Mesenchymal stem cell (in vitro differentiated cells and primary cell): ENCODE measurements at regions not wholly inside any gene's neighbourhood (a gene's known extent, or its start where the extent isn't known, plus 50 kb on each side); places are given as distances from the start of the nearest gene placed in this dataset.

Experiments
- DNase-seq: peaks from one replicate; pipeline ENCODE4 v3.0.0-alpha.2; 2013
- H2AFZ ChIP-seq: one replicate; pipeline ENCODE4 v1.6.1; 2013; ENCODE audit warnings: low read depth, mild to moderate bottlenecking, control low read depth, inconsistent platforms, low read length, moderate library complexity
- H2AK5ac ChIP-seq: 2 replicates; pipeline ENCODE4 v1.6.1; 2013; ENCODE audit warnings: low read length, moderate library complexity, mild to moderate bottlenecking, inconsistent platforms; ENCODE audit not compliant: severe bottlenecking
- H2BK120ac ChIP-seq: one replicate; pipeline ENCODE4 v1.6.1; 2013; ENCODE audit warnings: low read depth, mild to moderate bottlenecking, inconsistent platforms, low read length, moderate library complexity
- H2BK12ac ChIP-seq, 2 experiments: one replicate each; pipeline ENCODE4 v1.6.1; 2013; ENCODE audit warnings: inconsistent platforms in 2 of 2, low read length in 2 of 2, mild to moderate bottlenecking in 2 of 2, moderate library complexity in 2 of 2, control low read depth in 1 of 2
- H2BK15ac ChIP-seq: one replicate; pipeline ENCODE4 v1.6.1; 2013; ENCODE audit warnings: mild to moderate bottlenecking, low read depth, inconsistent platforms; ENCODE audit not compliant: poor library complexity, severe bottlenecking
- H2BK5ac ChIP-seq: 2 replicates; pipeline ENCODE4 v1.6.1; 2013; ENCODE audit warnings: low read depth, mild to moderate bottlenecking, low read length, control low read depth, inconsistent platforms; ENCODE audit not compliant: poor library complexity, severe bottlenecking
- H3K14ac ChIP-seq, 2 experiments: one replicate each; pipeline ENCODE4 v1.6.1; 2013; ENCODE audit warnings: inconsistent platforms in 2 of 2, low read length in 2 of 2, control low read depth in 1 of 2, mild to moderate bottlenecking in 1 of 2, moderate library complexity in 1 of 2
- H3K18ac ChIP-seq, 2 experiments: one replicate each; pipeline ENCODE4 v1.6.1; 2013; ENCODE audit warnings: inconsistent platforms in 2 of 2, low read length in 2 of 2, control low read depth in 1 of 2, low read depth in 1 of 2, mild to moderate bottlenecking in 1 of 2
- H3K23ac ChIP-seq, 2 experiments: one replicate each; pipeline ENCODE4 v1.6.1; 2013; ENCODE audit warnings: inconsistent platforms in 2 of 2, low read length in 2 of 2, mild to moderate bottlenecking in 2 of 2, moderate library complexity in 2 of 2, control low read depth in 1 of 2
- H3K27ac ChIP-seq: 2 replicates; pipeline ENCODE4 v1.5.1; 2013; ENCODE audit warnings: mild to moderate bottlenecking, moderate library complexity, low read length, control low read depth, inconsistent platforms; ENCODE audit not compliant: poor library complexity, severe bottlenecking
- H3K27me3 ChIP-seq, 2 experiments: 2 replicates each; pipeline versions ENCODE4 v1.6.1 to v1.7.0; 2013; ENCODE audit warnings: low read length in 2 of 2, mild to moderate bottlenecking in 2 of 2, moderate library complexity in 2 of 2, control low read depth in 1 of 2, inconsistent platforms in 1 of 2; ENCODE audit not compliant: control insufficient read depth in 1 of 2, insufficient read depth in 1 of 2
- H3K36me3 ChIP-seq, 2 experiments: 2 replicates each; pipeline versions ENCODE4 v1.6.1 to v1.7.0; 2013; ENCODE audit warnings: low read length in 2 of 2, control low read depth in 1 of 2, inconsistent platforms in 1 of 2, low read depth in 1 of 2, mild to moderate bottlenecking in 1 of 2; ENCODE audit not compliant: insufficient read depth in 2 of 2, control insufficient read depth in 1 of 2
- H3K4ac ChIP-seq, 2 experiments: one replicate each; pipeline ENCODE4 v1.6.1; 2013; ENCODE audit warnings: inconsistent platforms in 2 of 2, low read length in 2 of 2, mild to moderate bottlenecking in 2 of 2, moderate library complexity in 2 of 2, control low read depth in 1 of 2, low read depth in 1 of 2
- H3K4me1 ChIP-seq: 2 replicates; pipeline ENCODE4 v1.6.1; 2013; ENCODE audit warnings: low read depth, low read length, control low read depth; ENCODE audit not compliant: control insufficient read depth, insufficient read depth
- H3K4me2 ChIP-seq: 2 replicates; pipeline ENCODE4 v1.6.1; 2013; ENCODE audit warnings: low read length, mild to moderate bottlenecking, inconsistent platforms; ENCODE audit not compliant: poor library complexity, severe bottlenecking
- H3K4me3 ChIP-seq, 2 experiments: 2 replicates each; pipeline versions ENCODE4 v1.5.1 to v1.7.0; 2013; ENCODE audit warnings: low read length in 2 of 2, mild to moderate bottlenecking in 2 of 2, control low read depth in 1 of 2, low read depth in 1 of 2; ENCODE audit not compliant: insufficient read depth in 1 of 2
- H3K79me1 ChIP-seq: replicated peaks from 2 replicates; pipeline ENCODE4 v1.6.1; 2013; ENCODE audit warnings: mild to moderate bottlenecking, control low read depth, low read length, inconsistent platforms; ENCODE audit not compliant: poor library complexity, severe bottlenecking
- H3K9ac ChIP-seq: 2 replicates; pipeline ENCODE4 v1.7.0; 2013; ENCODE audit warnings: mild to moderate bottlenecking, low read length, moderate library complexity
- H3K9me3 ChIP-seq: 2 replicates; pipeline ENCODE4 v1.7.0; 2013; ENCODE audit warnings: mild to moderate bottlenecking, low read length; ENCODE audit not compliant: control insufficient read depth
- H4K8ac ChIP-seq: one replicate; pipeline ENCODE4 v1.6.1; 2013; ENCODE audit warnings: inconsistent platforms, mild to moderate bottlenecking, low read length, moderate library complexity
- H4K91ac ChIP-seq: one replicate; pipeline ENCODE4 v1.6.1; 2013; ENCODE audit warnings: mild to moderate bottlenecking, low read length, inconsistent platforms
- WGBS: methylation state at CpG from one replicate; pipeline ENCODE4 v1.1.7; 2013; ENCODE audit warnings: mixed read lengths; 5-methylcytosine and 5-hydroxymethylcytosine counted together

DNA sequence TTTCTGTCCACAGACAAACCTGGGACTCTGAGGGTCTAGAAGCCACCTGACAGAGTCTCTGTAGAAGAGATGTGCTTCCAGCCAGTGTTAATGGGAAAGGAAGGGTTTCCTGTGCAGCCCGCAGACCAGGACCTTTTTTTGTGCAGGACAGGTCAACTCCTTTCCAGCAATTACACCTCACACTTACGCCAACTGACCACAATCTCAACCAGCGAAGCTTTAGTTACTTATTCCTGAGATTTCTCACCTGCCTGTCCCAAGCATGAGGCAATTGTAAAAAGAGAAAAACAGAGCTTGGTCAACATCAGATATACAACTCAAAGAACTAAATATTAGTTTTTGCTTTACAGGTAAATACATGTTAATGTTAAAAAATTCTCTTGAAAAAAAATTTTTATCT lies 393.8 kb upstream of the ID4 start:
- Histone ChIP-seq H2BK15ac (no peak overlapping the region), H3K27ac (no peak overlapping the region), H3K9me3 (peaks cover 3% of the 10 kb centered on the region), H3K14ac (no peak overlapping the region), H3K23ac (no peak overlapping the region), H2BK12ac (no peak overlapping the region), H4K8ac (no peak overlapping the region), H3K4ac (no peak overlapping the region), H3K36me3 (no peaks in the 10 kb centered on the region), H2BK120ac (no peak overlapping the region), H4K91ac (no peak overlapping the region), H3K27me3 (no peaks in the 10 kb centered on the region), H3K4me2 (no peak overlapping the region), H3K79me1 (no peaks in the 10 kb centered on the region), H3K4me3 (no peak overlapping the region), H2AK5ac (no peak overlapping the region), H3K9ac (no peak overlapping the region), H2AFZ (no peak overlapping the region), H3K18ac (no peak overlapping the region), H3K4me1 (no peaks in the 10 kb centered on the region), H2BK5ac (no peak overlapping the region)
- WGBS = 80% methylated on average over 2 of the region's 3 CpGs
- DNase-seq = no peak

DNA sequence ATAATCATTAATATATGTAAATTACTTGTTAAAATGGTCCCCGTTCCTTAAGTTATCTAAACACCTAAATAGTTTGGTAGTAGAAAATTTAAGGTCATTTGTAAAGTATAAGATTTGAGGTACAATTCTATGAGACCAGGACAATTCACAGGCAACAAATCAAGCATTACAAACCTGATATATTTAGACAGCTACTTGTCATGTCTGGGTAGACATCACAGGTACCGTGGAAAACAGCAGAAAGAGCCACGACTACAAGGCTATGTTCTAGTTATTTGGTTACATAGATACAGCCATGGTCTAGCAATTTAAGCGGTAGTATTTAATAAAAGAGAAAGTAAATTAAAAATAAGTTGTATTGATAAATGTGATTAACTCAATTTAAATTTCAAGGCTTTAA lies 393.1 kb upstream of the ID4 start:
- H3K9ac ChIP-seq = no peak overlapping the region
- no peak overlapping the region for H2BK120ac ChIP-seq
- H2AFZ ChIP-seq = no peak overlapping the region
- no peaks in the 10 kb centered on the region for H3K36me3 ChIP-seq
- WGBS = 39% methylated on average over 2 of the region's 4 CpGs
- H2AK5ac ChIP-seq = no peak overlapping the region
- no peak for DNase-seq
- no peak overlapping the region for H4K8ac ChIP-seq
- H2BK12ac ChIP-seq = no peak overlapping the region
- no peak overlapping the region for H2BK5ac ChIP-seq
- no peak overlapping the region for H3K4me2 ChIP-seq
- no peak overlapping the region for H3K23ac ChIP-seq
- H3K4me1 ChIP-seq = no peaks in the 10 kb centered on the region
- H3K27me3 ChIP-seq = no peaks in the 10 kb centered on the region
- H2BK15ac ChIP-seq = no peak overlapping the region
- H3K18ac ChIP-seq = no peak overlapping the region
- H3K27ac ChIP-seq = no peak overlapping the region
- H3K4ac ChIP-seq = no peak overlapping the region
- no peak overlapping the region for H3K14ac ChIP-seq
- H4K91ac ChIP-seq = no peak overlapping the region
- no peak overlapping the region for H3K4me3 ChIP-seq
- H3K79me1 ChIP-seq = no peaks in the 10 kb centered on the region
- peaks cover 3% of the 10 kb centered on the region for H3K9me3 ChIP-seq

DNA sequence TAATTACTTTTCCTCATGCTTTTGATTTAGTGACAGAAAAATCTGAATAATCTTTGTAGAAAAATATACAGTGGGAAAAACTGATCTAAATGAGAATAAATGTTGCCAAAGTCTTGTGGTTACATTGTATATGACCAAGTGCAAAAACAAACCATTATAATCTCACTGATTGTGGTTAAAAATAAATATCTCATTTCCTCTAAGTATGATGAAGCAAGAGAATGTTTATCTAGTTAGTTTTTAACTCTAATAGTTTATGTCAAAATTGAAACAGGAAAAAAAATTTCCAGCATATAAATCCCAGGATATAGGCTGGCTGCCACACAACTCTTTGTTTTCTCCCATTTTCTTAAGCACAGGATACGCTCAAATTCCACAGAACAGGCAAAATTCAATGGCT lies 392.7 kb upstream of the ID4 start:
- Histone ChIP-seq H2AFZ (no peak overlapping the region), H2AK5ac (no peak overlapping the region)

DNA sequence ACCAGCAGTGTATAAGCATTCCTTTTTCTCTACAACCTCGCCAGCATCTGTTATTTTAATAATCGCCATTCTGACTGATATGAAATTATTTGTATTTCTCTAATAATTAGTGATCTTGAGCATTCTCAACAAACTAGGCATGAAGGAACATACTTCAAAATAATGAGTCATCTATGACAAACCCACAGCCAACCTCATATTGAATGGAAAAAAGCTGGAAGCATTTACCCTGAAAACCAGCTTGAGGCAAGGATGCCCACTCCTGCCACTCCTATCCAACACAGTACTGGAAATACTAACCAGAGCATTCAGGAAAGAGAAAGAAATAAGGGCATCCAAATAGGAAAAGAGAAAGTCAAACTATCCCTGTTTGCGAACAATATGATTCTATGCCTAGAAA lies 390.6 kb upstream of the ID4 start:
- H3K23ac ChIP-seq = no peak overlapping the region
- WGBS = 83% methylated on average over 1 of the region's 3 CpGs

More for the DNA sequence above, 392.7 kb upstream of the ID4 start:
- DNase-seq = peak; percentile 3
- no peak overlapping the region for H3K23ac ChIP-seq
- H4K91ac ChIP-seq = no peak overlapping the region
- no peak overlapping the region for H4K8ac ChIP-seq
- H2BK12ac ChIP-seq = no peak overlapping the region
- H3K18ac ChIP-seq = no peak overlapping the region
- H2BK15ac ChIP-seq = no peak overlapping the region
- H3K27me3 ChIP-seq = no peaks in the 10 kb centered on the region
- H2BK120ac ChIP-seq = no peak overlapping the region
- H3K4me3 ChIP-seq = no peak overlapping the region
- H3K79me1 ChIP-seq = no peaks in the 10 kb centered on the region
- no peak overlapping the region for H3K9ac ChIP-seq
- no peak overlapping the region for H3K4ac ChIP-seq
- WGBS = 30% methylated on average over 1 of the region's 1 CpG
- no peak overlapping the region for H3K4me2 ChIP-seq
- H3K9me3 ChIP-seq = peaks cover 3% of the 10 kb centered on the region
- no peaks in the 10 kb centered on the region for H3K36me3 ChIP-seq
- H3K4me1 ChIP-seq = no peaks in the 10 kb centered on the region
- no peak overlapping the region for H2BK5ac ChIP-seq
- no peak overlapping the region for H3K27ac ChIP-seq
- no peak overlapping the region for H3K14ac ChIP-seq

More for the DNA sequence above, 390.6 kb upstream of the ID4 start:
- Histone ChIP-seq H2AK5ac (no peak overlapping the region), H3K4me3 (no peak overlapping the region), H2AFZ (no peak overlapping the region), H3K27ac (no peak overlapping the region), H2BK120ac (no peak overlapping the region), H3K14ac (no peak overlapping the region), H3K36me3 (no peaks in the 10 kb centered on the region), H3K9me3 (peaks cover 3% of the 10 kb centered on the region), H2BK5ac (no peak overlapping the region), H3K18ac (no peak overlapping the region), H3K4ac (no peak overlapping the region), H4K91ac (no peak overlapping the region), H2BK15ac (no peak overlapping the region), H3K9ac (no peak overlapping the region), H3K4me2 (no peak overlapping the region), H3K4me1 (no peaks in the 10 kb centered on the region), H2BK12ac (no peak overlapping the region), H3K27me3 (no peaks in the 10 kb centered on the region), H4K8ac (no peak overlapping the region), H3K79me1 (no peaks in the 10 kb centered on the region)
- no peak for DNase-seq
